AG10803 (cell line): ENCODE measurements at regions not wholly inside any gene's neighbourhood (a gene's known extent, or its start where the extent isn't known, plus 50 kb on each side); places are given as distances from the start of the nearest gene placed in this dataset.

ENCODE experiments used
- DNase-seq: peaks from one replicate; pipeline ENCODE4 v3.0.0; 2010; ENCODE audit warnings: low read depth
- H3K4me3 ChIP-seq: 2 replicates; pipeline ENCODE4 v1.5.1; 2011; ENCODE audit warnings: mild to moderate bottlenecking, low read length, control low read depth
- TF ChIP-seq, protein P1 (sequence below): conservative IDR thresholded peaks from 2 replicates; pipeline ENCODE4 v1.5.1; 2011; ENCODE audit warnings: mild to moderate bottlenecking, low read length, control low read depth, inconsistent platforms

GRCh38 chr20:22984008-22984407 lies 51.1 kb upstream of the SSTR4 start:
- no peak overlapping the region for H3K4me3 ChIP-seq
- TF ChIP-seq, protein P1, sequence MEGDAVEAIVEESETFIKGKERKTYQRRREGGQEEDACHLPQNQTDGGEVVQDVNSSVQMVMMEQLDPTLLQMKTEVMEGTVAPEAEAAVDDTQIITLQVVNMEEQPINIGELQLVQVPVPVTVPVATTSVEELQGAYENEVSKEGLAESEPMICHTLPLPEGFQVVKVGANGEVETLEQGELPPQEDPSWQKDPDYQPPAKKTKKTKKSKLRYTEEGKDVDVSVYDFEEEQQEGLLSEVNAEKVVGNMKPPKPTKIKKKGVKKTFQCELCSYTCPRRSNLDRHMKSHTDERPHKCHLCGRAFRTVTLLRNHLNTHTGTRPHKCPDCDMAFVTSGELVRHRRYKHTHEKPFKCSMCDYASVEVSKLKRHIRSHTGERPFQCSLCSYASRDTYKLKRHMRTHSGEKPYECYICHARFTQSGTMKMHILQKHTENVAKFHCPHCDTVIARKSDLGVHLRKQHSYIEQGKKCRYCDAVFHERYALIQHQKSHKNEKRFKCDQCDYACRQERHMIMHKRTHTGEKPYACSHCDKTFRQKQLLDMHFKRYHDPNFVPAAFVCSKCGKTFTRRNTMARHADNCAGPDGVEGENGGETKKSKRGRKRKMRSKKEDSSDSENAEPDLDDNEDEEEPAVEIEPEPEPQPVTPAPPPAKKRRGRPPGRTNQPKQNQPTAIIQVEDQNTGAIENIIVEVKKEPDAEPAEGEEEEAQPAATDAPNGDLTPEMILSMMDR: no peak
- DNase-seq: no peak

- H3K4me3 ChIP-seq: no peak overlapping the region
- no peak for DNase-seq
- TF ChIP-seq, protein P1: no peak
Observed at GRCh38 chr20:22984606-22985005, 50.5 kb upstream of the SSTR4 start.

DNA sequence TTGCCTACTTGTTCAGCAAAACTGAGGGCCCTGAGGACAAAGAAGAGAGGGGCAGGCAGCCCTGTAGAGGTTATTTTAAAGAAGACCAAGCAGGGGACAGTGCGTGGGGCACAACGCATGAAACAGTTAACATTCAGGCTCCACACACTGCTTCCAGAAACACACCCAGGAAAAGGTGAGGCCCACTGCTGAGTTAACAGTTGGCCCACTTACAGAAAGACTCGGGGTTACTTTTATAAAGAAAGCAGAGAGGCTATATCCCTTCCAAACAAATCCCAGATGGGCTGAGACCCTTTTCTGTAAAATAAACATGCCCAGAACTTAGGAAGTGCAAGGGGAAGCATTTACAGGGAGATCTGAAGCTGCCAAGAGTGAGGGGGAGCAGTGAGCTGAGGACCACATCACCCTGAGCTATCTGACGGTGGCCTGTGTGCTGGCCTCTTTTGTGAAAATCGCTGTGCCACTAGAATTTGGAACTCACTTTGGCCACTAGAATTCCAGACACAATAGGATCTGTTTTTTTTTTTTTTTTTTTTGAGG lies 49.8 kb upstream of the SSTR4 start:
- DNase-seq: no peak
- TF ChIP-seq, protein P1: no peak
- H3K4me3 ChIP-seq: no peak overlapping the region
